Activated CD4-positive, alpha-beta T cell treated with anti-CD3 and anti-CD28 coated beads, Interleukin-2, amount 50 U/mL, for 4 hours (primary cell): ENCODE measurements at regions not wholly inside any gene's neighbourhood (a gene's known extent, or its start where the extent isn't known, plus 50 kb on each side); places are given as distances from the start of the nearest gene placed in this dataset.

Experiments used
- DNase-seq, 2 experiments: peaks; one replicate each; pipeline ENCODE4 v3.0.0-alpha.2; 2020

DNA sequence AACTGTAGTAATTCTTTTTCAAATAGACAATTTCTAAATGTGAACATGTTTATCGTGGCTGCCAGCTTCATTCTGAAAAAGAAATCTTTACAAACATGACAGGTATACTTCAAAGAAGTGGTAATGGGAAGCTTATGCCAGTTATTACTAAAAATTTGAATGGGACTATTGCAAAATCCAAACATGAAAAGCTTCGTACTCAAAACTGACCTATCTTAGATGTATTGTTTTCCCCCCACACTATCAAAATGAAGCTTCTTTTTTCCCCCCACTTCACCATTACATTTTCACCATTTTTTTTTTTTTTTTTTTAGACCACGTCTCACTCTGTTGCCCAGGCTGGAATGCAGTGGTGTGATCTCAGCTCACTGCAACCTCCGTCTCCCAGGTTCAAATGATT is 50.4 kb upstream of the SERTAD2 start:
- no peak for DNase-seq

DNA sequence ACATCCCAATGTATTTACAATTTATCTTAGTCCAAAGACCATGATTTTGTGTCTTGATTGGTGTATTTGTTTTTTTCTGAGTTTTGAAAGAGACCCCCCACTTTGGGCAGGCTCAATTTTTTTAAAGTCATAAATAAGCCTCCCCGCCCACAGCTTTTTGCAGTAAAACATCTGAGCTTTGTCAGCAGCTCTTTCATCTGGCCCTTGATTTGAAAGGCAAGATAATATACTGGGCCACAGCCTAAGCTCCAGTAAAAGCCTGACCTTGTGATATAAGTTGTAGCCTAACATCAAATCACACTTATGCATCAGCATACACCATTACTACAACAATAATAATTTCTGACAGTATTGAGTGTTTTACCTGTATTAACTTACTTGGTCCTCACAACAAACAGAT is 51.3 kb upstream of the SERTAD2 start:
- DNase-seq: no peak

DNA sequence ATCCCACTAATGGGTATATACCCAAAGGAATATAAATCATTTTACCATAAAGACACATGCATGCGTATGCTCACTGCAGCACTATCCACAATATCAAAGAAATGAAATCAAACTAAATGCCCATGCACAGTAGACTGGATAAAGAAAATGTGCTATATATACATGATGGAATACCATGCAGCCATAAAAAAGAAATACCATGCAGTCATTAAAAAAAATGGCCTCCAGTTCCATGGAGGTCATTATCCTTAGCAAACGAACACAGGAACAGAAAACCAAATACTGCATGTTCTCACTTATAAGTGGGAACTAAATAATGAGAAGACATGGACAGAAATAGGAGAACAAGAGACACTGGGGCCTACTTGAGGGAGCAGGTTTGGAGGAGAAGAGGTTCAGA is 53.6 kb upstream of the SERTAD2 start:
- DNase-seq: no peak

DNA sequence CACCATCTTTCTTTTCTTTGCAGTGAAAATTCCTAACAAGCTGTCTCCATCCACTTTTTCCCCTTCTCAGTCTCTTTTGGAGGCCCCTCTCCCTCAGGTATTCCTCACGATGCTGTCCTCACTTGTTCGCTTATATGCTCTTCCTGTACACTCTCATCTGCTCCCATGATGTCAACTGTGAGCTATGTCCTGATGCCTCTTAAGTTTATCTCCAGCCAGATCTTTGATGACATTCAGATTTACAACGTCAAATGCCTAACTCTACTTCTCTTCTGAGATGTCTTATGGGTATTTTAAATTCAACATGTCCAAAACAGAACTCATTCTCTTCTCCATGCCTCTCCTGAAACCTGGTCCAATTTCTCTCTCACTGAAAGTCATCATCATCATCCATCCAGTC is 55.1 kb upstream of the SERTAD2 start:
- DNase-seq: no peak

DNA sequence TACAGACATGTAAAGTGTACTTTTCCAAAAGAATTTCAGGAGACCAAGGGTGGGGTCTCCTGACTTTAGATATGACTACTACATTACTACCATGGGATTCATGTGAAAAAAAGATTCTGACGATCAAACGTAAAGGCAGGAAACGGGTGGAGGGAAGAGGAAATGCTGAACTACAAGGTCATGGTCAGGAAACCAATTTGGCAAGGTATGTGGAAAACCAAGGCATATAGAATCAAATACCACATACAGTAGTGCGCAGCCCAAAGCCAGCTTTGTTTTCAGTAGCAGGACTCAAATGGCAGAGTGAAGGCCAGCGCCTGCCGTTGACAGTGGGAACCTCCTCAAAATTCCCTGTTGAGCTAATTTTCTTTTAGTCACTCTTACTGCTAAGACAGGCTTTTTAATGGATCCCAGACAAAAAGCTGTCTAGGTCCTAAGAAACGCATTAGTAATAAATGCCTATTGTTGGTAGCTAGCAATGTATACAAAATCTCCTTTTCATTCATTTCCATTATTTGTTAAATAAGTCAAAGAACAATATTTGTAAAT is 57.6 kb upstream of the SERTAD2 start:
- DNase-seq: no peak

DNA sequence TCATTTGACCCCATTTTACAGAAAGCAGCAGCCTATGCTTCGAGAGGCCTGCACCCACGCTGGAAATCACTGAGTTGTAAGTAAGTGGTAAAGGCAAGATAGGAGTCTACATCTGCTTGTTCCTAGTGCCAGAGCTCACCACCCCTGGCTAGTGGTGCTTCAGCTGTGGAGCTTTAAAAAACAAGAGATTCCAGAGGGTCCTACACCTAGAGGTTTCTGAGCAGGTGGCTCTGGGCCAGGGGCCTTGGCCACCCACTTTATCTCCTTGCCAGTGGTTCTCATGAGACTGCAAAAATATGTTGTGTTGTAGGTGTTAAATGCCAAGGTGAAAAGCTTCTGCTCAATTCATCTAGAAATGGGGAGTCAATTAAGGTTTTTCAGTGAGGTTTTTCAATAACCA is 60.0 kb upstream of the SERTAD2 start:
- no peak for DNase-seq

DNA sequence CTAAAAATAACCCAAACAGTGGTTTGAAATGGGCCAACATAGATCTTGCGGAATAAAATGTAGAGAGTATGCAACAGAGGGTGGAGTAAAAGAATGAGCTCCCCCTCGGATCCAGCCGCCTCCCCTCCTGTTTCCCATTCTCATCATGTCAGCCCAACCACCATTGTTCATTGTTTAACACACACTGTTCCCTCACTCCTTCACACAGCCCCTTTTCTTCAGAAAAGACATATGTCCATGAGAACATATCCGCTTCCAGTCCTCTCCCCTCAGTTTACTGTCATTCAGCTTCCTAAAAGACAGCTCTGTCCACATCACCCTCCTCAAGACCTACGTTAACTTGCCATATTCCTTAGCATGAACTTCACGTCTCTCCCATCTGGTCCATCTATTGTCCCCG is 62.9 kb upstream of the SERTAD2 start:
- DNase-seq: no peak

DNA sequence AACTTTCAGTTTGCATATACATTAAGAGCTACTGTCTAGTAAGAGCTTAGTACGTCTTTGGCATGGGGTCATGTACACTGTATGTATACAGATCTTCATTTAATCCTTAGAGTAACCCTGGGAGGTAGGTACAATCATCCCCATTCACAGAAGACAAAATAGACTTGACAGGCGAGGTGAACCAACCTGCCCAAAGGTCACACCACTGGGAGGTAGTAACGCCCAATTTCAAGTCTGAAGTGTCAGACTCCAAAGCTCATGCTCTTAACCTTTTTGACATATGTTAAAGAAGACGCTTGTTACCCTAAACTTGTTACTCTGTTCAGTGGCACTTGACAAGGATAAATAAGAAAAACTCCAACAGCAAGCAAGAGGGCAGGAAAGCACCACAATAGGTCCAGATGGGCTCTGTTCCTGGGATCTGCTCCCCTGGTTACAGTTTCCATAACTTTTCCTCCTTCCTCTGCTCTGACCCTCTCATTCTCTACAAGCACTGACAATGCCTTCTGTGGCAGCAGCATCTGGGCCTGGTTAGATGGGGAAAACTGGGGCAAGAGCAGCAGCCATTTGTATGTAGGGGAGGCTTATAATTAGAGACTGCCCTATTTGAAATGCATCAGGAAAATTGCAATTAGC is 64.7 kb upstream of the SERTAD2 start:
- no peak for DNase-seq

DNA sequence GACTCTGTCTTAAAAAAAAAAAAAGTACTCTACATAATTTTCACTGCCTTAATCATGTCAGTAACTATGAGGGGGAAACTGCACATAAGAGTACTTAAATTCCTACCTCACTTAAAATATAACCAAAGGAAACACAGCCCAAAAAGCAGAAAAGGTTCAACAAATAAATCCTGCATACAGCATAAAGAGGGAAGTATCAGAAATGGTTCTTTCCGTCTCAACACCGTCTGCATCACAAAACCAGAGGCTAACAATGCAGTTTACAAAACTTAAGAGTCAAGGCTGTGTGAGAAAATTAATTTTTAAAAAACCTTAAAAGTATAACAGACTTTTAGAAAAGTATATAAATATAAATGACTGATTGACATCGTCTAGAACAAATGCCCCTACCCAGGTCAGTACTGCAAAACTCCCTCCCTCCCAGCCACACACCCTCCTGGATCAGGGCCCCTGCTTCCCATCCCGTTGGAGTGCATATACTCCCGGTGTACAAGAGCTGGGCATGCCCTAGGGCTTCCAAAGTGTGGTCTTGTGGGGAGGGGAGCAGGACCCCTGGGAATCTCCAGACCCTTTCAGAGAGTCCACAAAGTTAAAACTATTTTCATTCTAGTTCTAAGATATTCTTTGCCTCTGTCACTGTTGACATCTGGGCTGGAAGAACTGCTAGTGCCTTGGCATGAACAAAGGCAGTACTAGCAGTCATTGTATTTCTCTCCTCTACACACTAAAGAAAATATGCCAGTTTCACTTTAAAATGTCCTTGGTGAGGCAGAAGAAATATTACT is 67.0 kb upstream of the SERTAD2 start:
- DNase-seq: no peak

DNA sequence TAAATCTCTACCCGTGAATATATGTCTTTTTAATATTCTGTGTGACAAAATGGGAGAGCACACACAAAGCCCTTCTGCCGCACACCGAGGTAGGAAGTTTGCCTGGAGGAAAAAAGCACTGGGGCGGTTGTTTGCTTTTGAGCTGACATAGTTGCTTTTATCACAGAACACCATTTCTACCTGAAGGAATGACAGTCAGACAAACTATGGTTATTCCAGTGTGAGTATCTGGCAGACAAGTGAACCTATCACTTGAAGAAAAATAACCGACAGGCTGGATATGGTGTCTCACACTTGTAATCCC is 67.6 kb upstream of the SERTAD2 start:
- no peak for DNase-seq

DNA sequence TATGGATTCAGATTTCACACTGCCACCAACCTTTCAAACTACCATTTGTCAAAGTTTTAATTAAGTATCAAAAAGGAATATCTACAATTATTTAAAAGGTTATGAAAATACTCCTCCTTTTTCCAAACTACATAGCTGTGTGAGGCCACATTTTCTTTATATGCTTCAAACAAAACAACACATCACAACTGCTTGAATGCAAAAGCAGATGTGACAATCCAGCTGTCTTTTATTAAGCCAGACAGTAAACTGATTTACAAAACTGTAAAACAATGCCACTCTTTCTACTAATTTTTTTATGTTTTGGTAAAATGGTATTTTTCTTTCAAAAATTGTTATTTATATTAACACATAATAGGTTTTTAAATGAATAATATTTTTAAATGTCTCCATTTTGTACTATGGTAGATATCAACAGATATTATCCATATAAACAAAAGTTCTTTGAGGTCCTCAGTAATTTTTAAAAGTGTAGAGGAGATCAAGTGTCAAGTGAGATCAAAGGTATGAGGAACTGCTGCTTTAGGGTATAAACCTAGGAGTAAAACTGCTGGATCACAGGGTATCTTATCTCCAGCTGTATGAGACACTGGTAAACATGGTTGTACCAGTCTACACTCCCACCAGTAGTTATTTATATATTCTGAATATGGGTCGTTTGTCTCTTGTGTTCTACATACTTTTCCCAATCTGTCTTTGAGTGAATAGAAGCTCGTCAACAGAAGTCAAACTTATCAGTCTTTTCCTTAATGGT is 68.8 kb upstream of the SERTAD2 start:
- DNase-seq: no peak

DNA sequence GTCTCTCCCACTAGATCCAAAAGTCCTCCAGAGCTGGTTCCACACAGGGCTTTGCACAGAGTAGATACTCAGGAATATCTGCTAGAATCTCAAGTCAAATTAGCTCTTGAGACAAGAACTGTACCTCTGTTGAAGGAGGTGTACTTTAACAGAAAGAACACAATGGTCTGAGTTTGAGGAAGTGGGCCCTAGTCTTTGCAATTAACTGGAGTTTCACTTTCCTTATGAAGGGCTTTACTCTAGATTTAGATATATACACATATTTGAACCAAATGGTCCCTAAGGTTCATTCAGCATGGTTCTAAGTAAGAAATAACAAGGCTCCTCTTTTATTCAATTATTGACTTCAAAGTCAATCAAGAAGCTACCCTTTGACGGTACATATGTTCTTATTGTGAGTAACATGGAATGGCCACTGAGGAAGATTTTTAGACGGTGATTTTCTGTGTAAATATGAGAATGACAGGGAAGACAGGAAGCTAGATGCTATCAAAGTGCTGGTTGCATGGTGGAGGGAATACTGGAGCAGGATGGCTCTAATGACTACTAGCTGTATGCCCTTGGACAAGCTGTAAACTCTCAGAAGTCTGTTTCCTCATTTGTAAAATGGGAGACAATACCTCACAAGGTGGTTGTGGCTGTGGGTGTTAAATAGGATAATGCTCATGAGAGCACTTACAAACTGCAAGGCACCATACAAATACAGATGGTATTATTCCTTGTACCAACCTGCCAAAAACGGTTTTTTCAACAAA is 73.5 kb upstream of the SERTAD2 start:
- DNase-seq: no peak

DNA sequence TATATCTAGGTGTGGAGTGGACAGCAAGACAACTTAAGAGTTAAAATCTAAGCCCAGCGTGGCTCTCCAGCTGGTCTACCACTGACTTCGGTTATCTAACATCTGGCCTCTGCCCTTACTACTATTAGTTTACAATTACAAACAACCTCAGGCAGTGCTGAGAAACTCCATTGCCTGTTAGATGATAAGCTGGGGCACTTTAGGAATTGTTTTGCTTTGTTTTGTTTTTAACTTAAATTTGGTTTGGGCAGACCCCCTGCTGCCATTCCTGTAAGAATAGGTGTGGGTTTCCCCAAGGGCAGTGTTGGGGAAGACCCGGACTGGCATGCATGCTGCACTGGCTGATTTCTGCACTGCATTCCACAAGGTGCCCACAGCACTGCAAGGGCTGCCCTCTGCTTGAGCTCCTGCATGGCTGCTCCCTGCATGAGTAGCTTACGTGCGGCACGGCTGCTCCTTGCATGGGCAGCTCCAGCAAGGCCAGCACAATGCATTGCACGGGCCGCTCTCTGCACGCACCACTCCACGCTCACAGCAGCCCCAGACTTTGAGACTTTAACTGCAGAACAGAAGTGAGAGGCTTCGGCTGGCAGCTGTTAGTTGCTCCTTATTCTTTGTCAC is 74.2 kb upstream of the SERTAD2 start:
- DNase-seq: no peak

DNA sequence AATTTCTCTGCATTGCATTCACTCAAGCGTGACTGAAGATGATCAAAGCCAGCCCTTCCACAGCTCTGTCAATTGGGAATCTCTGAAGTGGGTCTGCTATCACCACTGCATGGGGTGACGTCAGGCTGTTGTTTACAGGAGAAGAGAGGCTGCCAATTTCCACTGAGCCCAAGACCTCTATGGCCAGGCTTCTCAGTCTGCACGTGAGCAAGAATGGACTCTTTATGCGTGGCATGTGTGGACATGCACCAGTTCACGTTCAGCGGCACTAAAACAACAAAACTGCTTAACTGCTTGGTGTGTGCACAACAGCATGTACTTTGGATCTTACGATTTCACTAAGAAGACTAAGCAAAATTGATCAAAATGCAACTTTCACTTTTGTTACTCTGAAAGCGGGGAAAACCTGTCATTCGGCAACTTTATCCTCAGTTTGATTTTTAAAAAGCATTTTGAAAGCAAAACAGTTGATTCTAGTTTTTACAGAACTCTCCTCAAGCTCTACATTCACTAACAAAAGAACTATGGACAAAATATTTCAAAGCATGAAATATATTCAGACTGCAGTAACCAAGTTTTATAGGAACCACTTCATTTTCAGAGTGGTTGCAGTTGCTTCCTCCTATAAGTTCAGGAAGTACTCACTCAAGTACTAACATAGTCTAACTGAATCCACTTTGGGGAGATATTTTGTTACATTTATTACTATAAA is 77.0 kb upstream of the SERTAD2 start:
- DNase-seq: peak; percentile 7 to 12

DNA sequence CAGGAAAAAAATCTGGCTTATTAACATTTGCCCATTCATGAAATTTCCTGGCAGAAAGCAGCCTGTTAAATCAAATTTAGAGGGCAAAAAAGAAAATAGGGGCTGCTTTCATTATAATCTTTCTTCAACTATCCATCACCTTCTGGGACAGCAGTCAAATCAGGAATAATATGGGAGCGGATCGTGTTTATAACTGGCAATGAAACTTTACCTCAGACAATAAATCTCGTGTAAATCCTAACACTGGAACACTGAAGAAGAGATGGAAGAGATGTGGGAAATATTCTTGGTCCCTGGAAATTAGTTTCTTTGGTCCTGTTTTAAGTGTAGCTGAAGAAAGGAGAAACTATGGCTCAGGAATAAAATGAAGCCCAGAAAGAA is 77.5 kb upstream of the SERTAD2 start:
- DNase-seq: no peak

DNA sequence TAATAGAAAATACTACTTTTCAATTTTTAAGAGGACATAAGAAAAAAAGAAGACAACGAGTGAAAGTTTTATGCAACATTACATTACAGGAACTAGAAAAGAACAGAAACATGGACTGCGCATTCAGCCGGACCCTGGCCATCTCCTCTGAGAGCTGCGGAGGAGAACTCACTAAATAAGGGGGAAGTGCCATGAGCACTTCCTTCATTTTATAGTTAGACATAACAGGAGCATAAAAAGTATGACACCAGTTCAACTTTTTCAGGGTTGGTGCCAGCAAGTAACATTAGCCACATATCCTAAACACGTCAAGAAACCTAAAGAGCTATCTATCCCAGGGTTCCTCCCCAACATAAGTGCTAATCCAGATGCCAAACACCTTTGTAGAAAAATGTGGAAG is 78.0 kb upstream of the SERTAD2 start:
- DNase-seq: no peak

DNA sequence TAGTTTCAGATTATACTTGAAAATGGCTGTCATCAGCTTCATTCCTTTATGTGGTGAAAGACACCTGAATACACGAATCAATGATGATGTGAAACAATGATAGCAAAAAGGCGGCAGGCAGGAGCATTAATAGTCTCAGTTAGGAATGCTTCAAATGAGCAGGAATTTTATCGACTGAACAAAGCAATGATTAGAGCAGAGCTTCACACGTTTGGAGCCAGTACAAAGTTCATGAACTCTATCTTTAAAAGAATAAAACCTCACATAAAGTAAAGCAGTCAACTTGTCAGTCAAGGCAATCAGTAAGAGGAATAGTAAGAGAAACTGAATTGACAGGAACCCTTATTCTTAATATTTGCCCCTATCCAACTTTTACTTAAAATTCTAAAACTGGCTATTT is 78.4 kb upstream of the SERTAD2 start:
- no peak for DNase-seq

DNA sequence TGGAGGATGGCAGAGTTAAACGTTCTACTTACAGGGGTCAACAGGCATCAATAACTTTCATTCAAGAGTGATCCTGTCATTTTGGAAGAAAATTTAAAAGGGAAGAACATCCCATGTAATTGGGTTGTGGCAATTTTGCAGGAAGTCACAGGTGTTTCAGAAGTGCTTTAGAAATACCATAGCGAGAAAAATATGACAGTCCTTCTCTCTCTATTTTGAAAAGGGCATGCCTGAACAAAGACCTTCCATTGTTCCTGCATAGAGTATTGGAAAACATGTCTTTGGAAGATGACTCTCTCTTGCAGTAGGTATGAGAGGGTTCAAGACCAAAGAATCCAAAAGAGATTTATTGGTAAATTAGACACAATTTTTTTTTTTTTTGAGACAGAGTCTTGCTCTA is 81.8 kb upstream of the SERTAD2 start:
- no peak for DNase-seq

DNA sequence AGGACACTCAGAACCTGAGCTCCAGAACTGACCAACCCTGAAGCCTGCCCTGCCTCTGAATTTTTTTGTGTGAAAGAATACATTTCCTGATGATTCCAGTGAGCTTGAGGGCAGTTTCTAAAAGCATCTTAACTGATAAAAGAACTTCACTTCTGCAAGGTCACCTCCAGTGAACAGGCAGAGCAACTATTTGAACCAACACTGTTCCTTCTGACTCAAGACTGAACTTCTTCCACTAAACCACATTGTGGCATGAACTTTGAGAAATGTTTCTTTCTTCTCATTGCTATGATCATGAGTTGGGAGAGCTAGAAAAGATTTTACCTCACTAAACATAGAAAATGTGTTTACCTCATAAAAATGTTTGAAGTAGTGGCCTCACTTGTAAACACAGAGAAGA is 83.8 kb upstream of the SERTAD2 start:
- no peak for DNase-seq

DNA sequence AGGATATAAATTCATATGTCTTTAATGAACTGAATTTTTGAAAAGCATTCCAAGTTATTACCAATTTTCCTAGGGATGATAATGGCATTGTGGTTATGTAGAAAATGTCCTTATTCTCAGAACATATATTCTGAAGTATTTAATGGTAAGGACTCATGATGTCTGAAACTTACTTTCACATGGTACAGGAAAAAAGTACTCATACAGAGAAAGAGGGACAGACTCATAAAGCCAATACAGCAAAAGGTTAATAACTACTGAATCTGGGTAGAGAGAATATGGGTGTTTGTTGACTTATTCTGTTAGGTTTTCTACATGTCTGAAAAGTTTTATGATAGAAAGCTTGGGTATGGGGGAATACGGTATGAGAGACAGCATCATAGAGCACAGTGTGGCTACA is 84.3 kb upstream of the SERTAD2 start:
- DNase-seq: no peak

DNA sequence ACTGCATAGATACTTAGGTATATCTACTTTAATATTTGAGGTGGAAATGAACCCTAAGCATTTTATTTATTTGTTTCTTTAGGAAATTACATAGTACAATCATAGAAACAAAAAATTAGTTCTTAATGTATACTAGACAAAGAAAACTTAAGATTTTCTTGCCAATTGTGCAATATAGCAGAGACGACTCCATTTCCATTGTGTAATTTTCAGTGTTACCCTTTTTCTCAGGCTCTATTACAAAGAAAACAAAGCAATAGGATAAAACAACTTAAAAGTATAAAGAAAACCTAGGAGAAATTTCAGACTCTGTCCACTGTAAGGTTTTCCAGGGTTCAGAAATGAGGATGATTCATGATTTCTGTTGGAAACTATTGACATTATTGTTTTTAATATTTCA is 89.0 kb upstream of the SERTAD2 start:
- DNase-seq: no peak

DNA sequence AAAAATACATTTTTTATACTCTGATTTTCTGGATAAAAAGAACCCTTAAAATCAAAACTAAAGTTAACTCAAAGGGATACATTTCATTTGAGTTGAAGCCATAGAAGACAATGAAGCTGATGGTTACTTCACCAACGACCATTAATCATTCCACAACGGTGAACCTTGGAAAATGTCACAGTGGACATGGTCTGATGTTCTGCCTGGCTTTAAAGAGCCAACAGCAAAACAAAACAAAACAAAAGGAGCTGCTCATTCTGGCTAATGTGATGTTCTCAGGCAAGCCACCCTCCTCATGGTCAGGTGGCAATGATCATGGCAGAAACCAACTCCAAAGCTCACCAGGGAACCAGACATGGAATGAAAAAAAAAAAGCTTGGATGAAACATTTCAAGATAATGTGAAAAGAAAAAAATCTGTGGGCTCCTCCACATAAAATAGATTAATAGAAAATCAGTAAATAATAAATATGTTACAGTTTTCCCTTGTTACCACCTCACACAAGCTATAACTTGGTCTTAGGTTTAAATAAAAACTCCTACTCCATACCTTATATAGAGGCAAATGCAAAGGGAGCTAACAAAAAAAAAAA is 90.1 kb upstream of the SERTAD2 start:
- no peak for DNase-seq
